GM12864 (cell line): ENCODE measurements at regions not wholly inside any gene's neighbourhood (a gene's known extent, or its start where the extent isn't known, plus 50 kb on each side); places are given as distances from the start of the nearest gene placed in this dataset.
A peak's percentile ranks its signal among the peaks of the same experiment; 100 is the strongest.
"Not testable (repeated sequence)": the region's sequence is repeated elsewhere in the genome, so short reads cannot be mapped to it uniquely, and the experiment has no call there.

ENCODE experiments used
- DNase-seq: peaks from one replicate; pipeline ENCODE4 v3.0.0-alpha.2; 2011; ENCODE audit warnings: low read depth
- H3K4me3 ChIP-seq: 2 replicates; pipeline ENCODE4 v1.5.1; 2011; ENCODE audit warnings: mild to moderate bottlenecking, low read depth, low read length, control low read depth
- TF ChIP-seq, protein P1 (sequence below): IDR thresholded peaks from 2 replicates; pipeline ENCODE4 v1.5.1; 2011; ENCODE audit warnings: low read depth, mild to moderate bottlenecking, moderate library complexity, low read length, control low read depth, inconsistent platforms; ENCODE audit errors: missing control alignments

GRCh38 chr17:20848869-20849443 lies 193.9 kb downstream of the USP22 start:
- not testable (repeated sequence) for H3K4me3 ChIP-seq, DNase-seq
- TF ChIP-seq, protein P1, sequence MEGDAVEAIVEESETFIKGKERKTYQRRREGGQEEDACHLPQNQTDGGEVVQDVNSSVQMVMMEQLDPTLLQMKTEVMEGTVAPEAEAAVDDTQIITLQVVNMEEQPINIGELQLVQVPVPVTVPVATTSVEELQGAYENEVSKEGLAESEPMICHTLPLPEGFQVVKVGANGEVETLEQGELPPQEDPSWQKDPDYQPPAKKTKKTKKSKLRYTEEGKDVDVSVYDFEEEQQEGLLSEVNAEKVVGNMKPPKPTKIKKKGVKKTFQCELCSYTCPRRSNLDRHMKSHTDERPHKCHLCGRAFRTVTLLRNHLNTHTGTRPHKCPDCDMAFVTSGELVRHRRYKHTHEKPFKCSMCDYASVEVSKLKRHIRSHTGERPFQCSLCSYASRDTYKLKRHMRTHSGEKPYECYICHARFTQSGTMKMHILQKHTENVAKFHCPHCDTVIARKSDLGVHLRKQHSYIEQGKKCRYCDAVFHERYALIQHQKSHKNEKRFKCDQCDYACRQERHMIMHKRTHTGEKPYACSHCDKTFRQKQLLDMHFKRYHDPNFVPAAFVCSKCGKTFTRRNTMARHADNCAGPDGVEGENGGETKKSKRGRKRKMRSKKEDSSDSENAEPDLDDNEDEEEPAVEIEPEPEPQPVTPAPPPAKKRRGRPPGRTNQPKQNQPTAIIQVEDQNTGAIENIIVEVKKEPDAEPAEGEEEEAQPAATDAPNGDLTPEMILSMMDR = peak; percentile 7

GRCh38 chr17:20851591-20852238 lies 191.1 kb downstream of the USP22 start:
- not testable (repeated sequence) for DNase-seq, H3K4me3 ChIP-seq

DNA sequence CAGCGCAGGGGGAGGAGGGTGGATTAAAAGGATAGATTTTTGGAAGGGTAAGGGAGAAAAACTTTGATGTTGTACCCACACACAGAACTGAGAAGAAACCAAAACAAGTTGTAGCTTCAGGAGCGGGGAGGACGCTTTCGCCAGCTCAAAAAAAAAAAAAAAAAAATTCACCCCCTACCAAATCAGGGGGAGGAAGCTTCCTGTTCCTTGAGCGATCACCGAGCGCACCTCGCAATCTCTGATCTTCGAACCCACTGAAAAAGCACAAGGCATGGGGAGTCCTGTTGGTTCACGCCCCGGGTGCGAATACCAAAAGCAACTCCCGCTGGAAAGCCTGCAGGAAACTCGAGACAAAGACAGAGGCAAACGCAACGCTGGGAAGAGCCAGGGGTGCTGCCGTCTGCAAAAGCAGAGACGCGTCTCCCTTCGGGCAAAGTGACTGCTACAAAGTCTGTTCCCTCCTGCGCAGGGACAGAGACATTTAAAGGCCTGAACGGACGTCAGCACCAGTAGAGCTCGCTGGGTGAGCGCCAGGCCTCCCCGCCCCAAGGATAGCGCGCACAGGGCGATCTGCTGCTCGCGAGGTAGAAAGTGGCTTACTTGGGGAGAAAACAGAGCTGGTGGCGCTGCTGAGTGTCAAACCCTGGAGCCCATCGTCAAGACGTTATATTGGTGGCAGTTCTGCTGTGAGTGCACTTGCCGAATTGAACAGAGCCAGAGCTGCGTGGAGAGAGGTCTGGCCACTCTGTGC lies 190.4 kb downstream of the USP22 start:
- DNase-seq = no peak
- TF ChIP-seq, protein P1 = no peak
- no peak overlapping the region for H3K4me3 ChIP-seq

- no peak for DNase-seq
- TF ChIP-seq, protein P1 = no peak
- H3K4me3 ChIP-seq = no peak overlapping the region
Measured at GRCh38 chr17:20852990-20853370, 189.8 kb downstream of the USP22 start.

- not testable (repeated sequence) for DNase-seq, H3K4me3 ChIP-seq
Measured at GRCh38 chr17:20855910-20856470, 186.8 kb downstream of the USP22 start.

DNA sequence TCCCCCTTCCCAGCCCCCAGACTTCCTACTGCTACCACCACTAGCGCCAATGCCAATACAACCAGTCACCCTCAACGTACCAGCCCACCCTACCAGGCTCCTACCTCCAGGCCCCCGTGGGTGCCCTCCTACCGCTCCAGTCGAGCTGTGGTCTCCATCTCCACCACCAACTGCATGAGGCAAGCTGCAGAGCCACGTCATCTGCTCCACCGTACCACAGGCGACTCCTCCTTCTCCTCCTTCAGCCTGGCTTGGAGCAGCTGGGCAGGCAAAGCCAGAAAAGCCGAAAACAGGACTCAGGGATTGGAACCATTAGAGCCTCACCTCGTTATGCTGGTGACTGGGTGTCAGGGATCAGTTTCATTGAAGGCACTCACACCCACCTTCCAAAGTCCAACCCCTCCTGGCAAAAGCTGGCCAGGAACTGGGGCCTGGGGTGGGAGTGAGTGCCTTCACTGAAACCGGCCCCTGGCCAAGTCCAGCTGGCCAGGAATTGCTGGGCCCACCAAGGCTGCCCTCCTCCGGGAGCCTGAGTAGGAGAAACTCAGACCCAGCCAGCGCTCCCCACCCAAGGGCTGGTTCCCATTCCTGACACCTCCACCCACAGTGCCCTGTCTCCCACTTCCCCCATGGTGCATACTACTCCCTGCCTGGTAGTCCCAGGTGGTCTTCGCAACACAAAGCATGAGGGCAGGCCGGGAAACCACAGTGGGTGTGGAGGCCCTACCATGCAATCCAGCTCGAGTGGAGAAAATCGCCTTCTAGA lies 176.2 kb downstream of the USP22 start:
- not testable (repeated sequence) for DNase-seq, H3K4me3 ChIP-seq

GRCh38 chr17:20867436-20867937 lies 175.3 kb downstream of the USP22 start:
- not testable (repeated sequence) for DNase-seq, H3K4me3 ChIP-seq

GRCh38 chr17:20867938-20868661 lies 174.7 kb downstream of the USP22 start:
- not testable (repeated sequence) for DNase-seq, H3K4me3 ChIP-seq

DNA sequence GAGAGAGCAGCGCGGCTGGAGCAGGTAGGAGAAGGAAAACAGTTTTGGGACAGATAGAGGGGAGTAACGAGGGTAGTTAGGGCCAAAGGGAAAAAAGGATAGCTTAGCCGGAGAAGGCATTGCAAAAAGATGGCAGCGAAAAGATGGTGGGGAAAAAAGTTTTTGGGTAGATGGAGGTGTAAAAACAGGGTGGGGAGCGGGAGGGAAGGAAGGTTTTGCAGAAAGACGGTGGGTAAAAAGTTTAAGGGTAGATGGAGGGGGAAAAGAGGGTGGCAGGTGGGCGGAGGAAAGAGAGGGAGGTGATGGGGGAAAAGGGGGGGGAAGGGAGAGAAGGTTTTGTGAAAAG lies 174.2 kb downstream of the USP22 start:
- H3K4me3 ChIP-seq, DNase-seq: not testable (repeated sequence)

DNA sequence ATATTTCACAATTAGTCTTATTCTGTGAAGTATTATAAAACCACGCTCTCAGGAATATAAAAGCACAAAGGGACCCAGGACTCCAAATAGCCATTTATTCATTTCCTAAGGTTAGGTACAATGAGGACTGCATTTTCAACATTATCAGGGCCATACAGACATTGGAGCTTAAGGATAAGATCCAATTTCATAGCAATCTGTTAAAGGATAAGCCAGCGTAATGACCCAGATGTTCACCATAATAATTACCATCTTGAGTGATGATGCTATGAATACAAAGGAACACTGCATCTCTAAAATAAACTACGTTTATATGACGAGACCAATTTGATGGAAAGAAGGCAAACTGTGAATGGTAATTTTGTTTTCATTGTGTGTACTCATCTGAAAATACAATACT lies 169.6 kb downstream of the USP22 start:
- DNase-seq, H3K4me3 ChIP-seq: not testable (repeated sequence)

GRCh38 chr17:20873688-20874328 lies 169.0 kb downstream of the USP22 start:
- not testable (repeated sequence) for H3K4me3 ChIP-seq, DNase-seq

DNA sequence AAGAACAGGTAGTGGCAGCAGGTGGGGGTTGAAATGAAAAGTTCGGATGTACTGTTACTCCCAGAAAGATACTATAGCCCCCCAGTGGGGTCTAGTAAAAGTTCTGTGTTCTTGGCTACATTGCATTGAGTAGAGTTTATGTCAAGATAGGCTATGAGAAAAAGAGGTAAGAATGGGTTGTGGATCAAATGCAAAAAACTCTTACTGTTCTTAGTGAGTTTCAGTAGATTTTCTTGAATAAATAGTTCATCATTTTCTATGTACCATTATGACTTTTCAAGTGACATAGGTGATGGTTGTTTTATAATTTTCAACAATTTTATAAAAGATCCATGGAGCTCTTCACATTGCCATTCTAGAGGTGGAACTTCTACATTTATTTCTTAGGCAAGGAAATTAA lies 165.4 kb downstream of the USP22 start:
- DNase-seq, H3K4me3 ChIP-seq: not testable (repeated sequence)
